Neutrophil (primary cell): ENCODE measurements at regions not wholly inside any gene's neighbourhood (a gene's known extent, or its start where the extent isn't known, plus 50 kb on each side); places are given as distances from the start of the nearest gene placed in this dataset.

Experiments used
- H3K27ac ChIP-seq: fragments of 200-600 bp; sonication (generic); 2 replicates; pipeline ENCODE4 v1.5.1; 2016; ENCODE audit warnings: mild to moderate bottlenecking, moderate library complexity
- H3K27me3 ChIP-seq: fragments of 200-600 bp; sonication (generic); 2 replicates; pipeline ENCODE4 v1.6.0; 2016; ENCODE audit warnings: mild to moderate bottlenecking
- H3K36me3 ChIP-seq: fragments of 200-600 bp; sonication (generic); 2 replicates; pipeline ENCODE4 v1.5.1; 2017
- H3K4me1 ChIP-seq, 2 experiments: fragments of 200-600 bp in 1 of 2; sonication (generic) in 1 of 2; 1 replicate in 1 of 2; 2 replicates in 1 of 2; pipeline versions ENCODE4 v1.5.1 to v1.6.1; 2013 to 2016; ENCODE audit warnings: low read depth in 1 of 2, low read length in 1 of 2, mild to moderate bottlenecking in 1 of 2, moderate library complexity in 1 of 2; ENCODE audit not compliant: control insufficient read depth in 1 of 2, insufficient read depth in 1 of 2
- H3K4me3 ChIP-seq, 2 experiments: fragments of 200-600 bp in 1 of 2; sonication (generic) in 1 of 2; 1 replicate in 1 of 2; 2 replicates in 1 of 2; pipeline ENCODE4 v1.5.1; 2013 to 2016; ENCODE audit warnings: low read depth in 1 of 2, low read length in 1 of 2, mild to moderate bottlenecking in 1 of 2, moderate library complexity in 1 of 2
- H3K9me3 ChIP-seq: fragments of 200-600 bp; sonication (generic); 2 replicates; pipeline ENCODE4 v1.5.1; 2016
- CTCF ChIP-seq: fragments of 200-600 bp; sonication (generic); IDR thresholded peaks from 2 replicates; pipeline ENCODE4 v1.5.1; 2016; ENCODE audit warnings: antibody characterized with exemption

DNA sequence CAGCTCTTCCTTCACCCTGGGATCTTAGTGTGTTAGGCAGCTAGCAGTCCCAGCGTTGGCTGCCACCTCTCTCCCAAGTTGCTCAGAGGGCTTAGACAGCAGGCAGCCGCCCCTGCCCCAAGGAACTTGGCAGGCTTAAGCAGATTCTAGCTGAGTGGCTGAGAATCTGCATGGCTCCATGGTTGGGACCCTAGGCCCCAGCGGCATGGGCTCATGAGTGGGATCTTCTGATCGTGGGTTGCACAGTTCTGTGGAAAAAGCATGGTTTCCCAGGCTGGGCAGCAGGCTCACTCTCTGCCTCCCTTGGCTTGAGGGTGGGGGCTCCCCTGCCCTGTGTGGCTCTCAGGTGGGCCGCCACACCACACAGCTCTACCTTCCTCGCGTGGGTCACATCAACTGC lies 1624.9 kb downstream of the GRIK2 start:
- H3K9me3 ChIP-seq: no peaks in the 10 kb centered on the region
- H3K4me3 ChIP-seq: no peak overlapping the region
- no peak overlapping the region for H3K27ac ChIP-seq
- TF ChIP-seq CTCF: no peak
- H3K4me1 ChIP-seq: no peaks in the 10 kb centered on the region
- H3K27me3 ChIP-seq: no peaks in the 10 kb centered on the region
- H3K36me3 ChIP-seq: no peaks in the 10 kb centered on the region

GRCh38 chr6:103017878-103018277 lies 1624.4 kb downstream of the GRIK2 start:
- H3K4me1 ChIP-seq: no peaks in the 10 kb centered on the region
- no peak overlapping the region for H3K27ac ChIP-seq
- H3K36me3 ChIP-seq: no peaks in the 10 kb centered on the region
- H3K9me3 ChIP-seq: no peaks in the 10 kb centered on the region
- no peaks in the 10 kb centered on the region for H3K27me3 ChIP-seq
- no peak overlapping the region for H3K4me3 ChIP-seq
- TF ChIP-seq CTCF: no peak

GRCh38 chr6:103011605-103012004 lies 1618.1 kb downstream of the GRIK2 start:
- Histone ChIP-seq H3K4me3 (no peak overlapping the region), H3K9me3 (no peaks in the 10 kb centered on the region), H3K27ac (no peak overlapping the region), H3K36me3 (no peaks in the 10 kb centered on the region), H3K4me1 (no peaks in the 10 kb centered on the region), H3K27me3 (no peaks in the 10 kb centered on the region)
- no peak for TF ChIP-seq CTCF

GRCh38 chr6:103002282-103002681 lies 1608.8 kb downstream of the GRIK2 start:
- no peak for TF ChIP-seq CTCF
- Histone ChIP-seq H3K27ac (no peak overlapping the region), H3K9me3 (no peaks in the 10 kb centered on the region), H3K4me3 (no peak overlapping the region), H3K36me3 (no peaks in the 10 kb centered on the region), H3K4me1 (no peaks in the 10 kb centered on the region), H3K27me3 (no peaks in the 10 kb centered on the region)

GRCh38 chr6:103001724-103002123 lies 1608.2 kb downstream of the GRIK2 start:
- no peaks in the 10 kb centered on the region for H3K4me1 ChIP-seq
- no peaks in the 10 kb centered on the region for H3K9me3 ChIP-seq
- no peak overlapping the region for H3K4me3 ChIP-seq
- H3K27me3 ChIP-seq: no peaks in the 10 kb centered on the region
- H3K27ac ChIP-seq: no peak overlapping the region
- TF ChIP-seq CTCF: no peak
- no peaks in the 10 kb centered on the region for H3K36me3 ChIP-seq

GRCh38 chr6:103000688-103001087 lies 1607.2 kb downstream of the GRIK2 start:
- no peak overlapping the region for H3K4me3 ChIP-seq
- H3K36me3 ChIP-seq: no peaks in the 10 kb centered on the region
- no peaks in the 10 kb centered on the region for H3K27me3 ChIP-seq
- no peaks in the 10 kb centered on the region for H3K9me3 ChIP-seq
- no peak overlapping the region for H3K27ac ChIP-seq
- H3K4me1 ChIP-seq: no peaks in the 10 kb centered on the region
- no peak for TF ChIP-seq CTCF
